ENCODE measurements at regions not wholly inside any gene's neighbourhood (a gene's known extent, or its start where the extent isn't known, plus 50 kb on each side); places are given as distances from the start of the nearest gene placed in this dataset.
A peak's percentile ranks its signal among the peaks of the same experiment; 100 is the strongest.

DNA sequence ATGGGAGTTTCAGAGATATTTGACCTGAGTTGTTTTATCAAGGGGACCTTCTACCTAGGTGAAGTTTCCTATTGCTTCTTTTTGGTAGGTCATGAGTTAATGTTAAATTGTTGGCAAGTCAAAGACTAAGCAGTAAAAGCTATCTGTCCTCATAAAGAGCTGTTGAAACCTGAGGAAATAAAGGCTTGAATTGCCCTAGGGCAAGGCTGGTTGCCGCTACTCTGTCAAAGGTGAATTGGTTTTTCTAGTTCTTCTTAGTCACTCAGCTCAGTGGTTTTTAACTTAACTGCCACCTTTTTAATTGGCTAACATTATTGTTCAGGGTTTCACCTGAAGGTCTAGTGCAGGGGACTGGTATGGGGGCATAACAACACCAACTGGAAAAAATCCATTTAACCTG is 441.6 kb upstream of the FBXO33 start:
- no peak for DNase-seq

DNA sequence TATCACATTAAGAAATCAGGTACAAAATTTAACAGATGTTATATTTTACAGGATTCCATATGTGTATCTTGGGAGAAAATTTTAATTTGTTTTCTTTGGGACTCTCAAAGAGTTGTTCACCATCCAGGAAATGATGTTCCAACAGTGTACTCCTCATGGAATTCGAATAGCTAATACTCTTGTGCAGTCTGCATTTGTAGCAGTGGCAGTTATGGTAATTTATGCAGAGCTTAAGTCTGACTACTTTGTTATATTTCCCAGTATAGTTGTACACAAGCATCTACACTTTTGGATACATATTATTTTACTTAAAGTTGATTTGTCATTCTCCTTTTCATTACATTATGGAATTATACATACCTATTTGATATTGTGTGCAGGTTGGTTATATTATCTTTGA is 436.7 kb upstream of the FBXO33 start:
- peak in 2 of 3 donors; percentile 1 to 9 for DNase-seq

DNA sequence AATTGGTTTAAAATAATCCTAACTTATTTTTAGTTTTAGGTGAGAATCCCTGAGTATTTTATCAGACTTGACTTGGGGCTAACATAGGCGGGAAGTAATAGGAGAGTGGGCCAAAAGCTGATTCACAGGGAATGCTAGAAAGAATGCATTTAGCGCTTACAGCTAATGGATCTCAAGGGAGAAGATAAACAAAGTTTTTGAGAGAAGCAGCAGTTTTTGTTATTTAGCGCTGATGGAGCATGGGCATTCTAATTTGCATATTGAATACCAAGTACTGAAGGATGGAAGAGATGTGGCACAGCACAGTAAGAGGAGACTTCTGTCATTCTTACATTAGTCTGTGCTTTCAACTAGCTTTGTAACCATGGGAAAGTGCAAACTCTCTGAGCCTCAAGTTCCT is 436.0 kb upstream of the FBXO33 start:
- DNase-seq: peak in 2 of 3 donors; percentile 6 to 44

DNA sequence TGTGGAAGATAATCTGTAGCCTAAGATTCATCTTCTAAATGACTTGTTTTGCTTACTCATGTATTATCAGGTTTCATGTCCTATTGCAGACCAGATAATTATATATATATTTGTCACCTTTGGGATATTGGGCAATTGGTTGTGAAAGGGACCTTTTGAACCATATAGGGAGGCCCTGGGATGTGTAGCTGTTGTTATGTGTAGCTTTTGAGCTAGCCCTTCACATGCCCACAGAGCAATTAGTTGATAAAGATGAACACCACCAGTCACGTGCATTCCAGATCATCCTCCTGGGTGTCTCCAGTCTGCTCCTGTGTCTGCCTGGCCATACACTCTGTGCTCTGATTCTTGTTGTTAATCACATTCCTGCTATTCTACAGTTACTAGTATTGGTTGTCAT is 431.2 kb upstream of the FBXO33 start:
- DNase-seq: no peak

DNA sequence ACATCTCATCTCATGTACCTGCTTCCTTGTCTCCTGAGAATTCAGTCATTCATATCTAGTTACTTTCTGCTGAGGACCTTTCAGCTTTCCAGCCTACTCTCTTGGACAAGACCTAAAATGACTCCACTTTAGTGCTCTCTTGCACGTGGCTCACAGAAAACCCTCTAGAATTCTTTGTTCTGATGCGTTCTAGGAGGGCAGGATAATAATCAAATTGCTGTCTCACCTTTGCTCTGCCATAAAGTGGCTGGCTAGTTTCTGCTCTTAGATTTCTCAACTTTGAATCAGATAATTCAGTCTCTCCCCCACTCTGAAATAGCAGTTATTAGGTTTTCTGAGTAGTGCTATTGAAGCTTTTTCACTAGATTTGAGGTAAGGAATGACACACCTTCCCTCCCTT is 429.5 kb upstream of the FBXO33 start:
- no peak for DNase-seq

DNA sequence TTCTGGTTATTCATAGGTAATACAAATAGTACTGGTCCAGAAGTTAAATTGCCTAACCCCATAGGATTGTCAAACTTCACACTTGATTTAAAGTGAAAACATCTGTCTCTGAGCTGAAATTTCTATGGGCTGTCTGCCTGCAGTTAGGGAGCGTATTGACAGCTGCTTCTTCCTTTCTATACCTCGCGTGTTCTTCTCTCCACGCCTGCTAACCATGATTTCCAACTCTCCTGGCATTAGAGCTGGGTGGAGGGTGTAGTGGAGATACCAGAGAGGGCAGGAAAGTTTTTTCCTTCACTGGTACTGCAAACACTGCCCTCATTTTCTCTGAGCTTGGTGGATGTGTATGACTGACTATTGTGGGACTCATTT is 429.0 kb upstream of the FBXO33 start:
- DNase-seq: peak; percentile 20 to 50 (median 23)

DNA sequence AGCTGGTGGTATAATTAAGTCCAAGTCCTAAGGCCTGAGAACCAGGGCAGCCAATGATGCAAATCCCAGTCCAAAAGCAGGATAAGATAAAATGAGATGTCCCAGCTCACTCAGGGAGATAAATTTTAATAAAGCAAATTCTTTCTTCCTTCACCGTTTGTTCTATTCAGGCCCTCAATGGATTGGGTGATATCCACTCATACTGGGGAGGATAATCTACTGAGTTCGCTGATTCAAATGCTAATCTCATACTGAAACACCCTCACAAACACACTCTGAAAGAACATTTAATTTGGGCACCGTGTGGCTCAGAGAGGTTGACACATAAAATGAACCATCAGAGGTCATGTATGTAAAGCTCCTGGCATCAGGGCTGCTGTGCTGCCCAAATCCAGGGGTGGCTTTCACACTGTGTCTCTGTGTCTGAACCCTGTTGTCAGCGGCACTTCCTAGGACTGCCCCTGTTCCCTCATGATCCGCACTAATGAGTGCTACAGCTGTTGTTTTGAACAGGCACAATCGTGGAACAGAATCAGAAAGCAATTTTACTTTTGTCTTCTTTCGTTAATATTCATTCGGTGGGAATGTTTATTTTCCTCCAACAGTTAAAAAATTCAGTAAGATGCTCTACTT is 428.5 kb upstream of the FBXO33 start:
- peak; percentile 6 to 39 (median 14) for DNase-seq

DNA sequence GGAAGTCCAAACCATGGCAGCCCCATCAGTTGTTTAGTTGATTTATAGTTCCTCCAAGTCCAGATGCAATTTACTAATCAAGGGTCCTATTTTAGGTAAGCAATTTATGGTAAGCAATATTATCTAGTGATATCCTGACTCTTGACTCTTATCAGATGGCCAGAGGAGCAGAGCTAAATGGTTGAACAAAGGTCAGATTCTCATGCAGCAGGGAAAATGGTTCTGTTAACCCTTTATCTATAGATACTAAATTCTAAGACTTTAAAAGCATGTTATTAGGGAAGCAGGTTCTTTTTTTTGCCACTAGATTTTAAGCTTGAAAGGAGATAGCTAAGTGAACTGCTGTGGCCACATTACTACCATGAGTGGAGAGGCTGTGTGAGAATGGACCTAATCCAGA is 427.1 kb upstream of the FBXO33 start:
- DNase-seq: no peak

DNA sequence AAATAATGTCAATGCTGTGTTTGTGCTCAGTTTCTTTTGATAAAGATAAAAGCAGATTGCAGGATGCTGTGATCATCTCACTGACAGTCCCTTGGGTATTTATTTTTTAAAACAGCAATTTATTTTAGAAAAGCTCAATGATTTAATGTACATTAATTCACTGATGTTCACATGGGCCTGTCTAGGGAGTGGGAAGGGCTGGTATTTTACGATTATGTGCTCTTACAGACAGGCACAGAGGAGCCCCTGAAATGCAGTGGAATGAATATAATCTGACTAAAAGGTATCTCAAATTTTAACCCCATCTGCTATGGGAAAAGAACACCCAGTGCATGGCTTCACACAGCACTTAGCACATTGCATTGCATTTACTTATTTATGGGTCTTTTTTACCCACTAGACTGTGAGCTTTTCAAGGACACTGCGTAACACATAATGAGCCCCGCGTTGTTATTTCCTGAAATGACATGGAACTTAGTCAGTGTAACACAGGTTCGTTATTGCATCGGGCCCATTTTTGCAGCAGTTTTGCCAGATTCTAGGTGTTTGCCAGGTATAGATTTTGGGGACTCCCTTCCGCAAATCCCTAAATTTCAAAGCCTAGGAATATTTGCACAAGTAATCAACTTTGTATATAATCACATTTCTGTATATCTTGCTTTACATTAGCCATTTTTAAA is 425.3 kb upstream of the FBXO33 start:
- DNase-seq: no peak

DNA sequence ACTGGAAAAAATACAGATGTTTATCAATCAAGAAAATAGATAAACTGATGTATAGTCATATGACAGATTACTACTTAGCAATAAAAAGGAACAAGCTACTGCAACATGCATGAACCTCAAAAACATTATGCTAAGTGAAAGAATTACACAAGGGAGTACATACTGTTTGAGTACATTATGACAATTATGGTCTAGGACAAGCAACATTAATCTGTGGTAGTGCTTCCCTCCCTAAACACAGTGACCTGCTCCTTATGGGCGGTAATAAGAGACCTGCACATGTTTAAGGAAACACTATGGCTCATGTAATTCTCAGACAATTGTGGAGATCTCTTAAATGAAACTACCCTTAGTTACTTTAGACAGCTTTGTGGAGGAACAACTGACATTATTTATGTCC is 421.2 kb upstream of the FBXO33 start:
- DNase-seq: no peak

DNA sequence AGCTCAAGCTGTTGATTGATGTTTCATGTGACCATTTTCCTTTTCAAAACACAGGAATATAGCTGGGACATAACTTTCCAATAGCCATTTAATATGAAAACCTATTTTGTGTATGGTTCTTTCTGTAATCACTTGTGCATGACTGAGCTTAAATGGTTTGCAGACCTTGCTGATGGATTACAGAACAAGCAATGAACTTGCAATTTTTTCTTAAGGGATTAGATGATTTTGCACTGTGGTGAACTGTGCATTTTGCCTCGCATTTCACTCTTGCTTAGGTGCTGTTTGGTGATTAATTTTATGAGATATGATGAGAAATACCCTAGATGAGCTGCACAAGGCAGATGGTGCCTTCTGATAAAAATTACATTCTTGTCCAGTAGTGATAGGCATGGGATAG is 419.0 kb upstream of the FBXO33 start:
- DNase-seq: no peak

DNA sequence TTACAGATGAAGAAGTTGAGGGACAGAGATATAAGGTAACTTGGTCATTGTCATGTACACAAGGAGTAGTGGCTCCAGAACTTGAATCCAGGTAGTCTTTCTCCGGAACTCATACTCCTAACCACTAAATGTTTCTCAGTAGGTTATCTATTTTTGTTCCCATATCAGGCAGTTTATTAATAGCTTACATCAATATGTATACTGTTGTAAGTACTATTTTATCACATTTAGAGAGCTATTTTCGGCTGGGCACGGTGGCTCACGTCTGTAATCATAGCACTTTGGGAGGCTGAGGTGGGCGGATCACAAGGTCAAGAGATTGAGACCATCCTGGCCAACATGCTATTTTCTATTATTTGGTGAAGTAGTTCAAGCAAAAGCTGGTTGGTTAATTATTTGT is 415.6 kb upstream of the FBXO33 start:
- DNase-seq: no peak

DNA sequence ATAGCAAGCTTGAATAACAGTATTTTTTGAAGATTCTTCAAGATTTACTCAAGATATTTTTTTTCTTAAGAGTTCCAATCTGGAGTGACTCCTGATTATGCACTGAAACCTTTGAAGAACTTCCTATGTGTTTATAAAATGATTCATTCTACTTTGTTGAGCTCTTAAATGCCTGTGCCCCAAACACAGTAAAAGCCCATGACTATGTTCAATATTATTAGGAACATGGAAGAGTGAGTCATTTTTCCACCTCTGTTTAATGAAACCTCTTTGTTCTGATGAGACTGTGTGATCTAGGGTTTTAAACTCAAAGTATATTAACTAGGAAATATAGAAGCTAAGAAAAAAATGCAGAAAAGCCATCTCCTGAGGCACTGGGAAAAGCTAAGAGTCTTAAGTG is 415.0 kb upstream of the FBXO33 start:
- no peak for DNase-seq

DNA sequence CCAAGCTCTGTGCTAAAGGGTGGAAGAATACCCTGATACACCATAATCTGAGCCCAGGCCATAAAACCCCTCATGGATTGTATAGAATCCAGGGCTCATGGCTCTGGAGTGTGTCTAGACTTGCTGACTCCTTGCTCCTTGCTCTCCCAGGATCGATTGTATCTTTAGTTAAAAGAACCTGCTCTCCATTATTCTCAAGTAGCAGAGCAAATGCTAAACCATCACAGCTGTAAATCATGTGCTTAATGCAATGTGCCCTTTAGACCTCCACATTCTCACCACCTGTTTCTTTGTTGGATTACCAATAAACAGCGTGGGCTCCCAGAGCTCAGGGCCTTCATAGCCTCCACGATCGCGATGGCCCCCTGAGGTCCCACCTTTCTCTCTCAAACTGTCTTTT is 411.6 kb upstream of the FBXO33 start:
- no peak for DNase-seq

DNA sequence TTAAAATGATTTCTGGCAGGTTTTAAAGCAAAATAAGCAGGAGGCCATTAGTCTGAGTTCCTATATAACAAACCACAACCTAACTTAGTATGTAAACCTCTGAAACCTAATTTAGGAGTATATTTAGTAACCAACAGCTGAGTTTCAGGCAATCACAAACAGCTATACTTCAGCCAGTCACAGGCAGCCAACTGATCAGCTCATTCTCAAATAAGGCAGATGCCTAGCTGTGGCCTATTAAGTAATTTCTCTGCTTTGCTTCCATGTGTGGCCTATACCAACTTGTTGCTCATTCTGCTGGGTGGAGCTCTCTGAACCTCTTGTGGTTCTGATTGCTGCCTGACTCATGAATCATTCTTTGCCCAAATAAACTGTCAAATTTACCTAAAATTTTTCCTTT is 408.9 kb upstream of the FBXO33 start:
- DNase-seq: no peak

DNA sequence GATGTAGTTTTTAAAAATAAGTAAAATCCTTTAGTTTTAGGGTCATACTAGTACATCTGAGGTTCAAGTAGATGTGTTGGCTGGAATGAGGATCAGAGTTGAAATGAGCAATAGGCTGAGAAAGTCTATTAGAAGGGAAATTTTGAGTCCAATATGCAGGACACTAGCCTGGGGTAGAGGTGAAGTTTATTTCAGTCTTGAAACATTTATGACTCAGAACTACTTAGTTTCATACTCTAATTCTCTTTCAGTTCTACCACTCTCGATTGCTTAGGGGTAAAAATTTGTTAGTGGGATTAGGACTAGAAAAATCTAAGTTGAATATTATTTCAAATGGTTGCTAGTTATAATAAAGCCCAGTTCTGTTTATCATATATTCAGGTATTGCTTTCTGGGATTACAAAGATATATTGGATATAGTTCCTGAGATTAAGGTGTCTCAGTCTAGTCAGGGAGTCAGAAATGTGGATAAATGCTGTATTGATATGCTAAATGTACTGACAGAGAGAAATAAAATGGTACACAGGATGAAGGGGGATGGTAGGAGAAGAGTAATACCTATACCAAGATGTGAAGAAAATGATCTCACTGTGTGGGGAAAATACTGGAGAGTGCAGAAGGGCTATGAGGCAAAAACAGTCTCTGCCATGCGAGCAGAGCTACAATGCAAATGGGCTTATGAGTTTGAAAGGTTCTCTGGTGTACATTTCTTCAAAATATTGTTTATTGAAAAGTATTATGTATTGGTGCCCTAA is 395.8 kb upstream of the FBXO33 start:
- no peak for DNase-seq

DNA sequence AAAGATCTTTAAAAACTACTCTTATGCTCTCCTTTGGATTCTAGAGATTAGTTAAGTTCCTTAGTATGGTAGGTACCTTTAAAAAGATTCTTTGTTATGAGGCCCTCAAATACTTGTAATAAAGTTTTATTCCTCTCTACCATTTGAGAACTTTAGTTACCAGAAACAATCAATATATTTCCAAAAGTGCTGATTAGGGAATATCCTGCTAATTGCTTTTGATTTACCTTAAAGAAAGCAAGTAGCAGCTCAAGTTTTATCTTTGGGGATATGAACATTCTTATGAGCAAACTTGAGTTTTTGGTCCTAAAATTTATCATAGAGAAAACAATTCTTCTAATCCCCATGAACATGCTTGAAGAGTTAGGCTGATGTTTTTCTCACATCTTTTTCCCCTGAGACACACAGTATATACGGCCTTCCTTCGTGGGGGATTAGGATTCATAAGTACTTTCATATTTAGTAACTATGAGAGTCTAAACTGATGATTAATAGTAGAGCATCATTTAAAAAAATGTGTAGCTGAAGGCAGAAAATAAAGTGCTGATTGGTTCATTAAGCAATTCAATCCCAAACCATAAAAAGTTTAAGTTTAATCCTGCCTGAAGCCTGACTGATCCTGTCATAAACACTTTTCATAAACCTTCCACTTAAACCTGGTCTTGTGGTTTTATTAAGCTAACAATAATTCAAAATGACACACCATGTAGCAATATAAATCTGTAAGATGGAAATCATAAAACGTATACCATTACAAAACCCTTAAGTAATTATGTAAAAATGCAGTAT is 380.5 kb upstream of the FBXO33 start:
- no peak for DNase-seq

DNA sequence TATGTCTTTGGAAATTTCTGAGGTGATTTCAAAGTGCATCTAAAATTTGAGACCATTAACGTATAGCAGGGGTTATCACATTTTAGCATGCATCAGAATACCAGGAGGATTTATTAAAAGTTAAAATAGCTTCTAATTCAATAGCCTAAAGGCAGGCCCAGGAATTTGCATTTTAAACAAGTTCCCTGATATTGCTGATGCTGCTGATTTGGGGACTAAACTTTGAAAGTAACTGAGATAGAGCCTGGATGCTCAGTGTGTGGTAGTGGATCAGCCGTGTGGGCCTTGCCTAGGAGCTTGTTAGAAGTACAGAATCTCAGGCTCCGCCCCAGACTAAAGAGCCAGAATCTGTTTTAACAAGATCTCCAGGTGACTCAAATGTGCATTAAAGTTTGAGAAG is 375.0 kb upstream of the FBXO33 start:
- DNase-seq: no peak

DNA sequence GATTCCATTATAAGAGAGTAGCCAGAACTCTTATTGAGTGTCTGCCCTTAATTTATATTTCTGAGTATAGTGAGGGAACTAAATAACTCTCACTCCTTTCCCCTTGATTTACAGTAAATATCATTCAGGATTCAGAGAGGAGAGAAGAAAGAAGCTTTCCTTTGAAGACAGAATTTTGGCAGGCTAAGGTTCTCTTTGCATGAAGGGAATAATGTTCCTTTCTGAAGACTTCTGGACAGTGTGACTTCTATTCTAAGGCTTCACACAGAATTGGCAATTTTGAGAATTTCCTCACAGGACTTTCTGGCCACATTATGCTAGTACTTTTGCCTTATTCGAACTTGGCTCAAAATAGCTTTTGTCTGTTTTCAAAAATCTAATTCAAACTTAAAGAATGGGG is 352.2 kb upstream of the FBXO33 start:
- DNase-seq: no peak

DNA sequence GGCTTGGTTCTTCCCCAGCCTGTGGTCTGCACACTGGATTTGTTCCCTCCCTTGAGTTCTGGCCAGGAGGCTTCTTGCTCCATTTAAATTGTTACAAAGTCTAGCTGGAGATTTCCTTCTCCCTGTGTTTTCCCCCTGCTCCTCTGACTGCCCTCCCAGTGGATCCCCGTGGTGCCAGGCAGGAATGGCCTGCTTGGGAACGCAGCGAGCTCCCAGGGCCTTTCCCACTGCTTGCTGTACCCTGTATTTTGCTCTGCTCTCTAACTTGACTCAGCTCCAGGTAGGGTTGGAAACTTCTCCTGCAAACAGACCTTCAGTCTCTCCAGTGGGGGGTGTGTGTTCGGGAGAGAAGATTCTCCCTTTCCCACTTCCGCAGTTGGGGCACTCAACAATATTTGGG is 349.2 kb upstream of the FBXO33 start:
- no peak for DNase-seq

DNA sequence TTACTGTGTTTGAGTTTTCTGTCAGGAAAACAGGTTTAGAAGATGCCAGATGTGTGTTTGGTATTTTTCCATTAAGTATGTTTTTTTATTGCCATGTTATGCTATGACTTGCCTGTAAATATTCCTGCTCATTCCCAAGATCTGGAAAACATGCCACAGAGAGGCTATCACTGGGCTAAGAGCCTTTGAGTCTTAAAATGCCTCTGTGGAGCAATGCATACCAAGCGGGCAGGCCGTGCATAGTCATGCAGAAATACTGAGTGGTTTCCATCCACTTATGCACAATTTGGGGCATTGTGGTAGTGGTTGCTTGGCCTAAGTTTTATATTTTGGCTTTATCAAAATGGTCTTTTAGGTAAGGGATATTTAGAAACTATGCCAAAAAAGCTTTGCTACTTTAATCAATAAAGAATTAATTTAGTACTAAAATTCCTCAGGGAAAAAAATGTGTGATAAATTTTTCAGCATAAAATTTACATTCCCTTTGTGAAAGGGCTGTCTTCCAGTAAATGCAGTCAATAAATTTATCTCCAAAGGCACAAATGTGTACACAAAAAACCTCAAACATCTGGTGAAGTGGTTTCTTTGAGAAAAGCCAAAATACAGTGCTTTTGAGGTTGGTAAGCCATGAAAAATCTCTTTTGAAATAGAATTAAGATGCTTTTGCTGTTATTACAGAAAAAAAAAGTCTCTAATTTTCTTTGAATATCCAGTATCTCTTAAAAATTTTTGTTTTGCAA is 341.3 kb upstream of the FBXO33 start:
- DNase-seq: no peak

DNA sequence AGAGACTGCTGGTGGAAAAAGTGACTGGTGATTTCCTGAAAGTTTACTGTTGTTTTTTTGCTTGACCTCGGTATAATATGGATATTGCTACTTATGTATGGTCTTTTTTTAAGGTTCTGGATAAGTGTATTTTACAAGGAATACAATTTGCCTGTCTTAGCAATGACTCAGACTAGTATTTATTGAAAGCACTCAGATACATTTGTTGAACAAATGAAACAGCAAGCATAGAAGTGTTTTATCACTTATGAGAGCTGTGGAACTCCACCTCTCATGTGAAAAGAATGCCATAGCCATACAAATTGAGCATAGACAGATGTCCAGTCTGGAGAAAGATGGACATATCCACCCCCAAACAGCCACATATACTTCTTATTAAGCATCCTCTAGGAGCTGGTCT is 340.4 kb upstream of the FBXO33 start:
- DNase-seq: no peak
